ENCODE measurements at regions not wholly inside any gene's neighbourhood (a gene's known extent, or its start where the extent isn't known, plus 50 kb on each side); places are given as distances from the start of the nearest gene placed in this dataset.
A peak's percentile ranks its signal among the peaks of the same experiment; 100 is the strongest.
"Not testable (repeated sequence)": the region's sequence is repeated elsewhere in the genome, so short reads cannot be mapped to it uniquely, and the experiment has no call there.

- DNase-seq: no peak
Measured at GRCh38 chr7:82624337-82624736, 180.8 kb upstream of the CACNA2D1 start.

GRCh38 chr7:82623812-82624211 is 180.2 kb upstream of the CACNA2D1 start:
- no peak for DNase-seq

- DNase-seq: no peak
Measured at GRCh38 chr7:82617156-82617555, 173.6 kb upstream of the CACNA2D1 start.

- DNase-seq: no peak
Measured at GRCh38 chr7:82616059-82616728, 172.6 kb upstream of the CACNA2D1 start.

- DNase-seq: no peak
Measured at GRCh38 chr7:82615527-82615926, 171.9 kb upstream of the CACNA2D1 start.

- no peak for DNase-seq
Measured at GRCh38 chr7:82609746-82610145, 166.2 kb upstream of the CACNA2D1 start.

- no peak for DNase-seq
Measured at GRCh38 chr7:82605247-82605864, 161.8 kb upstream of the CACNA2D1 start.

GRCh38 chr7:82602066-82602465 is 158.5 kb upstream of the CACNA2D1 start:
- DNase-seq: no peak

- no peak for DNase-seq
Measured at GRCh38 chr7:82600531-82600930, 157.0 kb upstream of the CACNA2D1 start.

GRCh38 chr7:82599895-82600294 is 156.3 kb upstream of the CACNA2D1 start:
- DNase-seq: no peak

GRCh38 chr7:82598958-82599357 is 155.4 kb upstream of the CACNA2D1 start:
- no peak for DNase-seq

GRCh38 chr7:82595795-82596194 is 152.2 kb upstream of the CACNA2D1 start:
- not testable (repeated sequence) for DNase-seq

GRCh38 chr7:82595176-82595575 is 151.6 kb upstream of the CACNA2D1 start:
- DNase-seq: no peak

GRCh38 chr7:82594665-82595064 is 151.1 kb upstream of the CACNA2D1 start:
- DNase-seq: no peak

- DNase-seq: no peak
Measured at GRCh38 chr7:82593780-82594179, 150.2 kb upstream of the CACNA2D1 start.

- DNase-seq: no peak
Measured at GRCh38 chr7:82592416-82592815, 148.8 kb upstream of the CACNA2D1 start.

GRCh38 chr7:82579047-82579446 is 135.5 kb upstream of the CACNA2D1 start:
- DNase-seq: no peak

GRCh38 chr7:82578430-82578829 is 134.9 kb upstream of the CACNA2D1 start:
- DNase-seq: no peak

GRCh38 chr7:82572195-82572880 is 128.8 kb upstream of the CACNA2D1 start:
- DNase-seq: peak; percentile 2 to 24 (median 6)

GRCh38 chr7:82571047-82571446 is 127.5 kb upstream of the CACNA2D1 start:
- DNase-seq: not testable (repeated sequence)

- DNase-seq: no peak
Measured at GRCh38 chr7:82567841-82568240, 124.3 kb upstream of the CACNA2D1 start.

GRCh38 chr7:82567356-82567755 is 123.8 kb upstream of the CACNA2D1 start:
- no peak for DNase-seq

- DNase-seq: no peak
Measured at GRCh38 chr7:82566752-82567151, 123.2 kb upstream of the CACNA2D1 start.

GRCh38 chr7:82562716-82563404 is 119.3 kb upstream of the CACNA2D1 start:
- no peak for DNase-seq
